PC-3 (cell line): ENCODE measurements at regions not wholly inside any gene's neighbourhood (a gene's known extent, or its start where the extent isn't known, plus 50 kb on each side); places are given as distances from the start of the nearest gene placed in this dataset.

Experiments used
- CTCF ChIP-seq: fragments of 300-600 bp; sonication (generic); conservative IDR thresholded peaks from 2 replicates; pipeline ENCODE4 v1.5.1; 2017; ENCODE audit warnings: antibody characterized with exemption, low read depth, mild to moderate bottlenecking, low read length
- EZH2phosphoT487 ChIP-seq: fragments of 300-600 bp; sonication (generic); IDR thresholded peaks from 2 replicates; pipeline ENCODE4 v1.6.1; 2018; ENCODE audit warnings: mild to moderate bottlenecking, antibody characterized with exemption, low read length, borderline replicate concordance

- no peak for TF ChIP-seq EZH2phosphoT487
- TF ChIP-seq CTCF, result no peak
These were observed 131.4 kb upstream of the HDAC4 start for GRCh38 chr2:239532250-239532649.
